ENCODE measurements at regions not wholly inside any gene's neighbourhood (a gene's known extent, or its start where the extent isn't known, plus 50 kb on each side); places are given as distances from the start of the nearest gene placed in this dataset.

DNA sequence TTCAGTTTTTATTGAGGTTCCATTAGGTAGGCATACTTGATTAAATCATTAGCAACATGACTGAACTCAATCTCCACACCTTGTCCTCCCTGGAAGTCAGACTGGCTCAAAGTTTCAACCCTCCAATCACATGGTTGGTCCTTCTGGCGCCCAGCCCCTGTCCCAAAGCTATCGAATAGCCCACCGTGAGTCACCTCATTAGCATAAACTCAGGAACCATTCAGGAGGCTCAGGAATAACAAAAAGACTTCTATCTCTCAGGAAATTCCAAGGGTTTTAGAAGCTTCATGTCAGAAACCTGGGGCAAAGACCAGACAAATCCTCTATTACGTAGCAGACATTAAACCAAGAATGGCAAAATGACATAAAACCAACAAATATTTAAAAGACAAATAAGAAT, 78.6 kb downstream of the RGS2 start:
- no peak overlapping the region for H3K9ac ChIP-seq (ENCODE audit: low read length)
- H3K36me3 ChIP-seq (ENCODE audit: low read length): no peaks in the 10 kb centered on the region
- no peaks in the 10 kb centered on the region for H3K79me2 ChIP-seq (ENCODE audit: insufficient read depth, low read length)
- no peak overlapping the region for H3K27ac ChIP-seq (ENCODE audit: low read depth, low read length)
- no peaks in the 10 kb centered on the region for H3K27me3 ChIP-seq (ENCODE audit: low read length)
- no peaks in the 10 kb centered on the region for H4K20me1 ChIP-seq (ENCODE audit: low read depth, low read length)
- H3K9me2 ChIP-seq (replicated peaks; ENCODE audit: insufficient read depth, low read length): no peaks in the 10 kb centered on the region
- no peaks in the 10 kb centered on the region for H3F3A ChIP-seq (ENCODE audit: insufficient read depth)
- TF ChIP-seq, protein P1, sequence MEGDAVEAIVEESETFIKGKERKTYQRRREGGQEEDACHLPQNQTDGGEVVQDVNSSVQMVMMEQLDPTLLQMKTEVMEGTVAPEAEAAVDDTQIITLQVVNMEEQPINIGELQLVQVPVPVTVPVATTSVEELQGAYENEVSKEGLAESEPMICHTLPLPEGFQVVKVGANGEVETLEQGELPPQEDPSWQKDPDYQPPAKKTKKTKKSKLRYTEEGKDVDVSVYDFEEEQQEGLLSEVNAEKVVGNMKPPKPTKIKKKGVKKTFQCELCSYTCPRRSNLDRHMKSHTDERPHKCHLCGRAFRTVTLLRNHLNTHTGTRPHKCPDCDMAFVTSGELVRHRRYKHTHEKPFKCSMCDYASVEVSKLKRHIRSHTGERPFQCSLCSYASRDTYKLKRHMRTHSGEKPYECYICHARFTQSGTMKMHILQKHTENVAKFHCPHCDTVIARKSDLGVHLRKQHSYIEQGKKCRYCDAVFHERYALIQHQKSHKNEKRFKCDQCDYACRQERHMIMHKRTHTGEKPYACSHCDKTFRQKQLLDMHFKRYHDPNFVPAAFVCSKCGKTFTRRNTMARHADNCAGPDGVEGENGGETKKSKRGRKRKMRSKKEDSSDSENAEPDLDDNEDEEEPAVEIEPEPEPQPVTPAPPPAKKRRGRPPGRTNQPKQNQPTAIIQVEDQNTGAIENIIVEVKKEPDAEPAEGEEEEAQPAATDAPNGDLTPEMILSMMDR (IDR thresholded peaks at IDR 0.05; ENCODE audit: insufficient read depth, low read length, poor library complexity, severe bottlenecking): no peak
- H3K4me2 ChIP-seq (ENCODE audit: low read depth, low read length, poor library complexity, severe bottlenecking): no peak overlapping the region
- no peak overlapping the region for H2AFZ ChIP-seq (ENCODE audit: low read depth, low read length, severe bottlenecking)
- H3K9me3 ChIP-seq (ENCODE audit: insufficient read depth, low read length): peaks cover 14% of the 10 kb centered on the region; the same call in 1 of the 2 replicates
- H3K4me3 ChIP-seq (ENCODE audit: insufficient read depth, low read length, poor library complexity, severe bottlenecking): no peak overlapping the region

DNA sequence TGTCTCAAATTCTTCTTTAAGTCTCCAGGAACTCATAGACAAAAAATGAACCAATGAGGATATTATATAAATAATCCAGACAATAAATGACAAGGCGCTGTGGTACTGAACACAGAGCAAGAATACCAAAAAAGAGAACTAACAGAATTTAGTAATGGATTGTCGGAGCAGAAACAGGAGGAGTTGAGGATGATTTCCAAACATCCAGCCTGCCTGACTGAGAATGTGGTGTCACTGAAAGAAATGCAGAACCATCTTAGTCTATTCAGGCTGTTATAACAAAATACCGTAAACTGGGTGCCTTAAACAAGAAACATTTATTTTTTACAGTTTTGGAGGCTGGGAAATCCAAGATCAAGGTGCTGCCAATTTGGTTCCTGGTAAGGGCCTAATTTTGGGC, 79.7 kb downstream of the RGS2 start:
- Histone ChIP-seq H3K36me3 (ENCODE audit: low read length) (no peaks in the 10 kb centered on the region), H3K27ac (ENCODE audit: low read depth, low read length) (no peak overlapping the region), H3K27me3 (ENCODE audit: low read length) (no peaks in the 10 kb centered on the region), H3K9me3 (ENCODE audit: insufficient read depth, low read length) (peaks cover 14% of the 10 kb centered on the region; the same call in 1 of the 2 replicates), H3K4me2 (ENCODE audit: low read depth, low read length, poor library complexity, severe bottlenecking) (no peak overlapping the region), H3F3A (ENCODE audit: insufficient read depth) (no peaks in the 10 kb centered on the region), H3K9me2 (replicated peaks; ENCODE audit: insufficient read depth, low read length) (no peaks in the 10 kb centered on the region), H4K20me1 (ENCODE audit: low read depth, low read length) (no peaks in the 10 kb centered on the region), H3K9ac (ENCODE audit: low read length) (no peak overlapping the region), H2AFZ (ENCODE audit: low read depth, low read length, severe bottlenecking) (no peak overlapping the region), H3K4me3 (ENCODE audit: insufficient read depth, low read length, poor library complexity, severe bottlenecking) (no peak overlapping the region), H3K79me2 (ENCODE audit: insufficient read depth, low read length) (no peaks in the 10 kb centered on the region)
- no peak for TF ChIP-seq EZH2phosphoT487 (conservative IDR thresholded peaks at IDR 0.05; ENCODE audit: low read length)
- TF ChIP-seq, protein P1 (IDR thresholded peaks at IDR 0.05; ENCODE audit: insufficient read depth, low read length, poor library complexity, severe bottlenecking): no peak

DNA sequence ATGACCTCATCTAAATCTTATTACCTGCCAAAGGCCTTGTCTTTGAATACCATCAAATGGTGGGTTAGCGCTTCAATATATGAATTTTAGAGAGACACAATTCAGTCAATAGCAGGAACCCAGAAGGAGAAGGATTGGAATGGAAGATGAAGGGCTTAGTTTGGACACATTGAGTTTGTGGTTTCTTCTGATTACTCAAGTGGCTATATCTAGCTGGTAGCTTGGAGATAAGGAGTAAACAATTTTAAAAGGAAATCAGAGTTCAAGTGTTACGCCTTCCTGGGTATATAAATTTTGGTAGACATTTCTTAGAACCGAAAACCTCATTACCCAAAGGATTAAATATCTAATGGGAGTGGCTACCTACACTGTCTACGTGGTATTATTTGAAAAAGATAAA, 80.2 kb downstream of the RGS2 start:
- Histone ChIP-seq H4K20me1 (ENCODE audit: low read depth, low read length) (no peaks in the 10 kb centered on the region), H3K36me3 (ENCODE audit: low read length) (no peaks in the 10 kb centered on the region), H3K27me3 (ENCODE audit: low read length) (no peaks in the 10 kb centered on the region), H3F3A (ENCODE audit: insufficient read depth) (no peaks in the 10 kb centered on the region), H3K4me3 (ENCODE audit: insufficient read depth, low read length, poor library complexity, severe bottlenecking) (no peak overlapping the region), H2AFZ (ENCODE audit: low read depth, low read length, severe bottlenecking) (no peak overlapping the region), H3K27ac (ENCODE audit: low read depth, low read length) (no peak overlapping the region), H3K9me2 (replicated peaks; ENCODE audit: insufficient read depth, low read length) (no peaks in the 10 kb centered on the region), H3K79me2 (ENCODE audit: insufficient read depth, low read length) (no peaks in the 10 kb centered on the region), H3K9me3 (ENCODE audit: insufficient read depth, low read length) (peaks cover 14% of the 10 kb centered on the region; the same call in 1 of the 2 replicates), H3K9ac (ENCODE audit: low read length) (no peak overlapping the region), H3K4me2 (ENCODE audit: low read depth, low read length, poor library complexity, severe bottlenecking) (no peak overlapping the region)
- TF ChIP-seq, protein P1 (IDR thresholded peaks at IDR 0.05; ENCODE audit: insufficient read depth, low read length, poor library complexity, severe bottlenecking): no peak
- TF ChIP-seq EZH2phosphoT487 (conservative IDR thresholded peaks at IDR 0.05; ENCODE audit: low read length): no peak
